K562 (cell line): ENCODE measurements at regions not wholly inside any gene's neighbourhood (a gene's known extent, or its start where the extent isn't known, plus 50 kb on each side); places are given as distances from the start of the nearest gene placed in this dataset.

ENCODE experiments used
- MAFK ChIP-seq: IDR thresholded peaks from 2 replicates; pipeline ENCODE4 v1.6.1; 2011; ENCODE audit warnings: low read length, improper control_type of control experiment
- NCOA2 ChIP-seq, 2 experiments: fragments of 450-650 bp; IDR thresholded peaks; 2 replicates each; pipeline ENCODE4 v1.6.1; 2018; ENCODE audit warnings: mild to moderate bottlenecking in 2 of 2, moderate library complexity in 1 of 2; ENCODE audit not compliant: partially characterized antibody in 2 of 2

DNA sequence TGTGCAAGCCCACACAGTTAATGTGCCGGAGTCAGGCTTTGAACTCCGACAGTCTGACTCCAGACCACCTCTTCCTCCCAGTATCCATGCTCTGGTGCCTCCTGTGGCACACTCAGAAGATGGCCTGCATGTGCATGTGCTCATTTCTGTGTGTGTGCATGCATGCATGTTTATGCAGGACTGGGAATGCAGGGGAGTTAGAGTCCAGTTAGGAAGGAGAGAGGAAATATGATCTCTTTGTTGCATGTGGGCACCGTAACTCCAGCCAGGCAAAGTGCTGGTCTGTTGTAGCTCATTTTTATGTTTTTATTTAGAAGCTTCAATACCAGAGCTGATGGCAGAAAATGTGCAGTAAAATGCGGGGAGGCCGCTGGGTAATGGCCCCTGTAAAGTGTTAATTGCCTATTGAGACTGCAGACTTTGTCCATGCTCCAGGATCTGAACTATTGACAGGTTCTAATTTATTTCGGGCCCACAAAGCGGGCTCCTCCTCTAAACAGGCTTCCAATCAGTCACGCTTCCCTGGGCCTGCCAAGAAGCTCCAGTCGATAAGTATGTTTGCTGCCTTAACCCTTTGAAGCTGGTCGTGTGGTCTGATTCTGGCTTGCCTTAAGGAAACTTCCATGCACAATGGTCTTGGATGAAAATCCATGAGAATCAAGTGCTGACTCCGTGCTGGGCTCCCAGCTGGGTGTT is 248.3 kb downstream of the DHX35 start:
- TF ChIP-seq NCOA2 (IDR thresholded peaks at IDR 0.05; ENCODE audit: partially characterized antibody in 2 of 2) (no peak), MAFK (no peak)
